ENCODE measurements at regions not wholly inside any gene's neighbourhood (a gene's known extent, or its start where the extent isn't known, plus 50 kb on each side); places are given as distances from the start of the nearest gene placed in this dataset.
A peak's percentile ranks its signal among the peaks of the same experiment; 100 is the strongest.

- TF ChIP-seq, protein P1, sequence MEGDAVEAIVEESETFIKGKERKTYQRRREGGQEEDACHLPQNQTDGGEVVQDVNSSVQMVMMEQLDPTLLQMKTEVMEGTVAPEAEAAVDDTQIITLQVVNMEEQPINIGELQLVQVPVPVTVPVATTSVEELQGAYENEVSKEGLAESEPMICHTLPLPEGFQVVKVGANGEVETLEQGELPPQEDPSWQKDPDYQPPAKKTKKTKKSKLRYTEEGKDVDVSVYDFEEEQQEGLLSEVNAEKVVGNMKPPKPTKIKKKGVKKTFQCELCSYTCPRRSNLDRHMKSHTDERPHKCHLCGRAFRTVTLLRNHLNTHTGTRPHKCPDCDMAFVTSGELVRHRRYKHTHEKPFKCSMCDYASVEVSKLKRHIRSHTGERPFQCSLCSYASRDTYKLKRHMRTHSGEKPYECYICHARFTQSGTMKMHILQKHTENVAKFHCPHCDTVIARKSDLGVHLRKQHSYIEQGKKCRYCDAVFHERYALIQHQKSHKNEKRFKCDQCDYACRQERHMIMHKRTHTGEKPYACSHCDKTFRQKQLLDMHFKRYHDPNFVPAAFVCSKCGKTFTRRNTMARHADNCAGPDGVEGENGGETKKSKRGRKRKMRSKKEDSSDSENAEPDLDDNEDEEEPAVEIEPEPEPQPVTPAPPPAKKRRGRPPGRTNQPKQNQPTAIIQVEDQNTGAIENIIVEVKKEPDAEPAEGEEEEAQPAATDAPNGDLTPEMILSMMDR (conservative IDR thresholded peaks at IDR 0.05; ENCODE audit: control insufficient read depth, insufficient read depth, low read depth, low read length): no peak
- no peak overlapping the region for H3K4me3 ChIP-seq (ENCODE audit: control insufficient read depth, low read depth, low read length)
- no peak for DNase-seq (ENCODE audit: low read depth)
Observed at GRCh38 chr2:236499691-236500578, 69.7 kb upstream of the ACKR3 start.

DNA sequence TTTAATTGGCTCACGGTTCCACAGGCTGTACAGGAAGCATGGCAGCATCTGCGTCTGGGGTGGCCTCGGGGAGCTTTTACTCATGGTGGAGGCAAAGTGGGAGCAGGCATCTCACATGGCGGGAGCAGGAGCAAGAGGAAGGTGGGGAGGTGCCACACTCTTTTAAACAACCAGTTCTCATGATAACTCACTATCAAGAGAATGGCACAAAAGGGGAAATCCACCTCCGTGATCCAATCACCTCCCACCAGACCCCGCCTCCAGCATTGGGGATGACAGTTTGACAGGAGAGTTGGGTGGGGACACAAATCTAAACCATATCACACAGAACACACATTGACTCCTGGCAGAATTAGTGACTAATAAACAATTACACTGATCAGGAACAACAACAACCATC, 68.6 kb upstream of the ACKR3 start:
- TF ChIP-seq, protein P1 (conservative IDR thresholded peaks at IDR 0.05; ENCODE audit: control insufficient read depth, insufficient read depth, low read depth, low read length): no peak
- DNase-seq (ENCODE audit: low read depth): no peak
- no peak overlapping the region for H3K4me3 ChIP-seq (ENCODE audit: control insufficient read depth, low read depth, low read length)

DNA sequence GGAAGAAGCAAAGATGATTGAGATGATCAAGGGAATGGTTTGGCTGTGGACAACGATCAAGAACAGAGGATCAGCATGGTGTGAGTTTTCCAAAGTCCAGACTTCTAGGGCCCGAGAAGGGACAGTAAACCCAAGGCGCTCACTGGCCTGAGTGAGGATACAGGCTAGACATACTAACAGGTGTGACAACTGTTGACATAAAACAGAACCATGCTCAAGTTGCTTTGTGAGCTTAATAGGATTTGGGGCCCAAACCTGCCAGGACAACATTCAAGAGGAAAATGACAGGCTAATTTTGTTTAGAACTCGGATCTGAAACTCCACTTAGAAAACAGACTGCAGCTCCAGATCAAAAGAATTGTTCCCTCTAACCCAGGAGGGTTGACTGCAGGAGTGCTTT, 68.1 kb upstream of the ACKR3 start:
- TF ChIP-seq, protein P1 (conservative IDR thresholded peaks at IDR 0.05; ENCODE audit: control insufficient read depth, insufficient read depth, low read depth, low read length): no peak
- no peak overlapping the region for H3K4me3 ChIP-seq (ENCODE audit: control insufficient read depth, low read depth, low read length)
- no peak for DNase-seq (ENCODE audit: low read depth)

DNA sequence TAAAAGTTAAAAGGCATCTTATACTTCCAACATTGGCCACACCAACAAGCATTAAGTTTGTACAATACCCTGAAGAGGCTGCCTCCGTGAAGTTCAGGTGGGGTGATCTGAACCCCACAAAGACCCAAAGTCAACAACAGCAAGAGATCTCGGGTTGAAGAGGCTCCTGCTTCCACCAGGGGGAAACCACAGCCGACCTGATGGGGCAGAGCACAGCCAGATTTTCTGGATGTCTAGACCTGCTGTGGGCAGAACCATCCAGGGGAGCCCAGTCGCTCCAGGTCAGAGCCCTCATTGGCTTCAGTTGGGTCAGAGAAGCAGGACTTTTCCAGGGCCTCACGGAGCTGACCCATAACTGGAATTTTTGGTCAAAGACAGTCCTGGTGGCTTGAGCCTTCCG, 66.5 kb upstream of the ACKR3 start:
- TF ChIP-seq, protein P1 (conservative IDR thresholded peaks at IDR 0.05; ENCODE audit: control insufficient read depth, insufficient read depth, low read depth, low read length): peak; percentile 14
- no peak for DNase-seq (ENCODE audit: low read depth)

GRCh38 chr2:236503583-236503982, 66.0 kb upstream of the ACKR3 start:
- H3K4me3 ChIP-seq (ENCODE audit: control insufficient read depth, low read depth, low read length): no peak overlapping the region
- TF ChIP-seq, protein P1 (conservative IDR thresholded peaks at IDR 0.05; ENCODE audit: control insufficient read depth, insufficient read depth, low read depth, low read length): no peak
- DNase-seq (ENCODE audit: low read depth): no peak

More for the DNA sequence above, 66.5 kb upstream of the ACKR3 start:
- no peak overlapping the region for H3K4me3 ChIP-seq (ENCODE audit: control insufficient read depth, low read depth, low read length)

GRCh38 chr2:236505041-236505440, 64.6 kb upstream of the ACKR3 start:
- no peak overlapping the region for H3K4me3 ChIP-seq (ENCODE audit: control insufficient read depth, low read depth, low read length)
- DNase-seq (ENCODE audit: low read depth): no peak
- TF ChIP-seq, protein P1 (conservative IDR thresholded peaks at IDR 0.05; ENCODE audit: control insufficient read depth, insufficient read depth, low read depth, low read length): no peak

All from fibroblast of mammary gland (primary cell).